KBM-7 (cell line): ENCODE measurements at regions not wholly inside any gene's neighbourhood (a gene's known extent, or its start where the extent isn't known, plus 50 kb on each side); places are given as distances from the start of the nearest gene placed in this dataset.

Experiments used
- DNase-seq: peaks from one replicate; pipeline ENCODE4 v3.0.0-alpha.2; 2015
- in situ Hi-C: fragments of 300-500 bp; cut with MboI; formaldehyde crosslinking; loops from 2 replicates; pipeline ENCODE4 v1.14.3; 2020; ENCODE audit warnings: low sequenced_read_pairs, low pct_unique_long_range_greater_than_20kb, mixed read lengths

GRCh38 chr7:98679741-98680140 lies 62.7 kb downstream of the NPTX2 start:
- DNase-seq = no peak
- in situ Hi-C loops = no loop called here

GRCh38 chr7:98681511-98681910 lies 64.4 kb downstream of the NPTX2 start:
- in situ Hi-C loops = no loop called here
- DNase-seq = no peak

- DNase-seq = peak; percentile 78
- in situ Hi-C loops = no loop called here
Observed at GRCh38 chr7:98681951-98682350, 64.9 kb downstream of the NPTX2 start.

- in situ Hi-C loops = no loop called here
- DNase-seq = no peak
Observed at GRCh38 chr7:98683514-98683913, 66.4 kb downstream of the NPTX2 start.

- in situ Hi-C loops = no loop called here
- DNase-seq = no peak
Observed at GRCh38 chr7:98685541-98685940, 68.5 kb downstream of the NPTX2 start.

GRCh38 chr7:98686466-98687080 lies 69.5 kb downstream of the NPTX2 start:
- DNase-seq = no peak
- in situ Hi-C loops = no loop called here

GRCh38 chr7:98687111-98687751 lies 70.1 kb downstream of the NPTX2 start:
- in situ Hi-C loops = no loop called here
- DNase-seq = peak; percentile 2

GRCh38 chr7:98691619-98692018 lies 74.5 kb downstream of the NPTX2 start:
- DNase-seq = no peak
- in situ Hi-C loops = no loop called here

GRCh38 chr7:98697083-98697482 lies 80.0 kb downstream of the NPTX2 start:
- in situ Hi-C loops = no loop called here

GRCh38 chr7:98697485-98698240 lies 80.6 kb downstream of the NPTX2 start:
- in situ Hi-C loops = no loop called here
- DNase-seq = no peak

More at GRCh38 chr7:98697083-98697482, 80.0 kb downstream of the NPTX2 start:
- DNase-seq = no peak

- no peak for DNase-seq
- in situ Hi-C loops = no loop called here
Observed at GRCh38 chr7:98698976-98699375, 81.9 kb downstream of the NPTX2 start.

- no peak for DNase-seq
- in situ Hi-C loops = no loop called here
Observed at GRCh38 chr7:98700533-98700932, 83.4 kb downstream of the NPTX2 start.

- in situ Hi-C loops = no loop called here
- no peak for DNase-seq
Observed at GRCh38 chr7:98701372-98701771, 84.3 kb downstream of the NPTX2 start.

- in situ Hi-C loops = no loop called here
- no peak for DNase-seq
Observed at GRCh38 chr7:98702021-98702420, 84.9 kb downstream of the NPTX2 start.

- DNase-seq = peak; percentile 17
- in situ Hi-C loops = no loop called here
Observed at GRCh38 chr7:98703916-98704315, 86.8 kb downstream of the NPTX2 start.

- in situ Hi-C loops = no loop called here
- DNase-seq = no peak
Observed at GRCh38 chr7:98705626-98706025, 88.5 kb downstream of the NPTX2 start.

- DNase-seq = no peak
- in situ Hi-C loops = no loop called here
Observed at GRCh38 chr7:98707076-98707475, 90.0 kb downstream of the NPTX2 start.

- in situ Hi-C loops = no loop called here
- no peak for DNase-seq
Observed at GRCh38 chr7:98711945-98712344, 94.9 kb downstream of the NPTX2 start.

- in situ Hi-C loops = no loop called here
- no peak for DNase-seq
Observed at GRCh38 chr7:98713165-98713810, 96.2 kb downstream of the NPTX2 start.

GRCh38 chr7:98719396-98719795 lies 102.3 kb downstream of the NPTX2 start:
- in situ Hi-C loops = no loop called here
- DNase-seq = no peak
